Esophagus squamous epithelium (tissue), 4 donors: ENCODE measurements at regions not wholly inside any gene's neighbourhood (a gene's known extent, or its start where the extent isn't known, plus 50 kb on each side); places are given as distances from the start of the nearest gene placed in this dataset.

ENCODE experiments used
- POLR2A ChIP-seq, 4 donors: fragments of 450-650 bp; IDR thresholded peaks; one replicate each; pipeline ENCODE4 v1.6.1; 2017; ENCODE audit warnings: antibody characterized with exemption in 4 of 4, mild to moderate bottlenecking in 4 of 4, moderate library complexity in 3 of 4
- TF ChIP-seq, protein P1 (sequence below), 6 experiments: fragments of 450-650 bp in 4 of 6; fragments of 200-600 bp in 2 of 6; sonication (generic) in 2 of 6; IDR thresholded peaks; one replicate each; pipeline ENCODE4 v1.5.1; 2016 to 2019; ENCODE audit warnings: antibody characterized with exemption in 6 of 6, mild to moderate bottlenecking in 4 of 6, moderate library complexity in 4 of 6

DNA sequence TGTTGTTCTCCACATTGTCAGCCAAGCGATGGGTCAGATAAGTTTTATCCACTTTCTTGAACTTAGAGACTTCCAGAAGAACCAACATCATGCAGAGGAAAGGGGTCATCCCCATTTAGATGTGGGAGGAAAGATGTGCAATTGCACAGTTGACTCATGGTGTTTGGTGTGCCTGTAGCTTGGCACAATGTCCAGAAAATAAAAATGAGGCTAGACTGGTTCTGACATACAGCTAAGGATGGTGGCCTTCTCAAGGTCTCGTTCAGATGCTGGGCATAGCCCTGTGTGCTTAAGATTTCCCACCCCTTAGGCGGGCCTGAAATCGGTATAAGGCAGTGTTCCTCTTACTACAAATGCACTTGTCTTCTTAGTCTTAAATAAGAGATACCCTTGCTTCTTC, 101.1 kb downstream of the PCDH7 start:
- TF ChIP-seq, protein P1, sequence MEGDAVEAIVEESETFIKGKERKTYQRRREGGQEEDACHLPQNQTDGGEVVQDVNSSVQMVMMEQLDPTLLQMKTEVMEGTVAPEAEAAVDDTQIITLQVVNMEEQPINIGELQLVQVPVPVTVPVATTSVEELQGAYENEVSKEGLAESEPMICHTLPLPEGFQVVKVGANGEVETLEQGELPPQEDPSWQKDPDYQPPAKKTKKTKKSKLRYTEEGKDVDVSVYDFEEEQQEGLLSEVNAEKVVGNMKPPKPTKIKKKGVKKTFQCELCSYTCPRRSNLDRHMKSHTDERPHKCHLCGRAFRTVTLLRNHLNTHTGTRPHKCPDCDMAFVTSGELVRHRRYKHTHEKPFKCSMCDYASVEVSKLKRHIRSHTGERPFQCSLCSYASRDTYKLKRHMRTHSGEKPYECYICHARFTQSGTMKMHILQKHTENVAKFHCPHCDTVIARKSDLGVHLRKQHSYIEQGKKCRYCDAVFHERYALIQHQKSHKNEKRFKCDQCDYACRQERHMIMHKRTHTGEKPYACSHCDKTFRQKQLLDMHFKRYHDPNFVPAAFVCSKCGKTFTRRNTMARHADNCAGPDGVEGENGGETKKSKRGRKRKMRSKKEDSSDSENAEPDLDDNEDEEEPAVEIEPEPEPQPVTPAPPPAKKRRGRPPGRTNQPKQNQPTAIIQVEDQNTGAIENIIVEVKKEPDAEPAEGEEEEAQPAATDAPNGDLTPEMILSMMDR (IDR thresholded peaks at IDR 0.05), result no peak
- no peak for TF ChIP-seq POLR2A (IDR thresholded peaks at IDR 0.05)
